IMR-90 (cell line): ENCODE measurements at regions not wholly inside any gene's neighbourhood (a gene's known extent, or its start where the extent isn't known, plus 50 kb on each side); places are given as distances from the start of the nearest gene placed in this dataset.

ENCODE experiments used
- ATAC-seq: fragments of 200-7000 bp; cut with Tn5 transposase; 2 replicates; pipeline ENCODE4 v1.9.1; 2020; ENCODE audit warnings: low read depth, mild to moderate bottlenecking, moderate library complexity
- BruUV-seq: library from RNA; stranded (reverse); fragments of 400-500 nt; replicated peaks from 2 replicates; lab custom pipeline; 2021; lab: Mats Ljungman, UMichigan
- CTCF ChIA-PET: fragments of 300-600 bp; formaldehyde crosslinking; extraction: SDS; loops from one replicate; lab custom pipeline; 2021; ENCODE audit warnings: antibody characterized with exemption; lab: Yijun Ruan, JAX
- POLR2A ChIA-PET: fragments of 300-600 bp; sonication (Branson Sonifier 250); formaldehyde crosslinking; loops from one replicate; lab custom pipeline; 2022; ENCODE audit warnings: antibody characterized with exemption; ENCODE audit not compliant: unreplicated experiment; lab: Charles Lee
- DNase-seq: peaks from one replicate; pipeline ENCODE4 v3.0.0; 2013
- H2AFZ ChIP-seq: replicated peaks from 2 replicates; pipeline ENCODE3; 2013; ENCODE audit warnings: low read length, mild to moderate bottlenecking; ENCODE audit not compliant: poor library complexity
- H2AK5ac ChIP-seq: 2 replicates; pipeline ENCODE4 v1.6.1; 2013; ENCODE audit warnings: low read depth, low read length, inconsistent platforms
- H2AK9ac ChIP-seq: replicated peaks from 2 replicates; pipeline ENCODE3; 2013; ENCODE audit warnings: mild to moderate bottlenecking, low read depth, low read length, moderate library complexity; ENCODE audit not compliant: poor library complexity
- H2BK120ac ChIP-seq: 2 replicates; pipeline ENCODE4 v1.6.1; 2013; ENCODE audit warnings: low read depth, low read length, inconsistent platforms
- H2BK15ac ChIP-seq: 3 replicates; pipeline ENCODE4 v1.6.1; 2013; ENCODE audit warnings: low read depth, low read length, inconsistent platforms
- H2BK20ac ChIP-seq: 2 replicates; pipeline ENCODE4 v1.6.1; 2013; ENCODE audit warnings: low read depth, mild to moderate bottlenecking, inconsistent platforms, low read length, moderate library complexity
- H2BK5ac ChIP-seq: 2 replicates; pipeline ENCODE4 v1.6.1; 2013; ENCODE audit warnings: mild to moderate bottlenecking, low read depth, low read length, inconsistent platforms; ENCODE audit not compliant: poor library complexity, severe bottlenecking
- H3K14ac ChIP-seq: replicated peaks from 2 replicates; pipeline ENCODE4 v1.6.1; 2013; ENCODE audit warnings: low read depth, low read length, inconsistent platforms
- H3K18ac ChIP-seq: 2 replicates; pipeline ENCODE4 v1.6.1; 2013; ENCODE audit warnings: low read depth, low read length, control low read depth
- H3K23ac ChIP-seq: 2 replicates; pipeline ENCODE4 v1.6.1; 2013; ENCODE audit warnings: low read depth, low read length, inconsistent platforms
- H3K27ac ChIP-seq: 2 replicates; pipeline ENCODE4 v1.5.1; 2013; ENCODE audit warnings: mild to moderate bottlenecking, control low read depth, low read length; ENCODE audit not compliant: insufficient read depth
- H3K27me3 ChIP-seq: 2 replicates; pipeline ENCODE4 v1.6.1; 2013; ENCODE audit warnings: low read length; ENCODE audit not compliant: control insufficient read depth, insufficient read depth
- H3K36me3 ChIP-seq: 2 replicates; pipeline ENCODE4 v1.6.1; 2013; ENCODE audit warnings: low read length, mixed read lengths; ENCODE audit not compliant: control insufficient read depth, insufficient read depth
- H3K4ac ChIP-seq: 2 replicates; pipeline ENCODE4 v1.6.1; 2013; ENCODE audit warnings: low read depth, low read length, inconsistent platforms
- H3K4me1 ChIP-seq: 2 replicates; pipeline ENCODE4 v1.6.1; 2013; ENCODE audit warnings: low read length, mixed read lengths; ENCODE audit not compliant: control insufficient read depth, insufficient read depth
- H3K4me2 ChIP-seq: 2 replicates; pipeline ENCODE4 v1.6.1; 2013; ENCODE audit warnings: low read depth, mild to moderate bottlenecking, control low read depth, low read length, moderate library complexity
- H3K4me3 ChIP-seq: 2 replicates; pipeline ENCODE4 v1.5.1; 2013; ENCODE audit warnings: low read depth, mild to moderate bottlenecking, control low read depth, low read length, moderate library complexity; ENCODE audit not compliant: insufficient read depth
- H3K56ac ChIP-seq: 2 replicates; pipeline ENCODE4 v1.6.1; 2013; ENCODE audit warnings: low read length, inconsistent platforms; ENCODE audit not compliant: insufficient read depth; ENCODE audit errors: extremely low read depth
- H3K79me1 ChIP-seq, 2 experiments: 2 replicates each; pipeline ENCODE4 v1.6.1; 2013; ENCODE audit warnings: low read length in 2 of 2, inconsistent platforms in 1 of 2, low read depth in 1 of 2
- H3K9ac ChIP-seq: 2 replicates; pipeline ENCODE4 v1.6.1; 2013; ENCODE audit warnings: low read depth, low read length, control low read depth
- H3K9me1 ChIP-seq: 2 replicates; pipeline ENCODE4 v1.6.1; 2013; ENCODE audit warnings: low read length, inconsistent platforms; ENCODE audit not compliant: insufficient read depth
- H3K9me3 ChIP-seq: 2 replicates; pipeline ENCODE4 v1.6.1; 2013; ENCODE audit warnings: low read length; ENCODE audit not compliant: control insufficient read depth, insufficient read depth
- H4K20me1 ChIP-seq: 2 replicates; pipeline ENCODE4 v1.6.1; 2013; ENCODE audit warnings: low read length, inconsistent platforms; ENCODE audit not compliant: insufficient read depth
- H4K5ac ChIP-seq: 2 replicates; pipeline ENCODE4 v1.6.1; 2013; ENCODE audit warnings: mild to moderate bottlenecking, low read depth, low read length, control low read depth
- H4K8ac ChIP-seq, 2 experiments: 2 replicates each; pipeline ENCODE4 v1.6.1; 2013; ENCODE audit warnings: low read depth in 2 of 2, low read length in 2 of 2, control low read depth in 1 of 2, inconsistent platforms in 1 of 2
- H4K91ac ChIP-seq: 2 replicates; pipeline ENCODE4 v1.6.1; 2013; ENCODE audit warnings: low read depth, low read length, inconsistent platforms; ENCODE audit not compliant: insufficient read depth
- BHLHE40 ChIP-seq: fragments of 150-350 bp; IDR thresholded peaks from 2 replicates; pipeline ENCODE4 v1.6.1; 2016; ENCODE audit warnings: mild to moderate bottlenecking, low read depth, low read length
- CHD1 ChIP-seq: IDR thresholded peaks from 2 replicates; pipeline ENCODE4 v1.6.1; 2012; ENCODE audit warnings: low read depth, low read length, improper control_type of control experiment
- CTCF ChIP-seq: conservative IDR thresholded peaks from 2 replicates; pipeline ENCODE4 v1.5.1; 2012; ENCODE audit warnings: mild to moderate bottlenecking, low read depth, low read length, improper control_type of control experiment
- MAZ ChIP-seq: IDR thresholded peaks from 2 replicates; pipeline ENCODE4 v1.6.1; 2012; ENCODE audit warnings: low read depth, mild to moderate bottlenecking, low read length, improper control_type of control experiment, moderate library complexity, borderline replicate concordance
- NFE2L2 ChIP-seq: fragments of 150-350 bp; IDR thresholded peaks from 2 replicates; pipeline ENCODE4 v1.6.1; 2016; ENCODE audit warnings: low read depth, mild to moderate bottlenecking, low read length
- POLR2A ChIP-seq: IDR thresholded peaks from 2 replicates; pipeline ENCODE4 v1.6.1; 2012; ENCODE audit warnings: mild to moderate bottlenecking, low read depth, low read length
- RAD21 ChIP-seq: IDR thresholded peaks from 2 replicates; pipeline ENCODE4 v1.6.1; 2012; ENCODE audit warnings: low read length, improper control_type of control experiment
- SMC3 ChIP-seq: fragments of 150-350 bp; IDR thresholded peaks from 2 replicates; pipeline ENCODE4 v1.6.1; 2016; ENCODE audit warnings: low read depth, mild to moderate bottlenecking, antibody characterized with exemption, low read length, moderate library complexity
- USF2 ChIP-seq: fragments of 150-350 bp; IDR thresholded peaks from 2 replicates; pipeline ENCODE4 v1.6.1; 2017; ENCODE audit warnings: mild to moderate bottlenecking, antibody characterized with exemption, low read length, low read depth
- WGBS, 2 experiments: methylation state at CpG; one replicate each; pipeline versions ENCODE4 v1.1.5 to v1.1.7; 2013; ENCODE audit warnings: missing lambda C conversion rate in 2 of 2; ENCODE audit not compliant: insufficient read length in 1 of 2; ENCODE audit errors: extremely low coverage in 2 of 2; 5-methylcytosine and 5-hydroxymethylcytosine counted together
- dilution Hi-C: fragments of 300-500 bp; cut with HindIII; formaldehyde crosslinking; loops from one replicate; pipeline ENCODE4 v1.14.3; 2018; ENCODE audit warnings: low sequenced_read_pairs; ENCODE audit not compliant: unreplicated experiment
- in situ Hi-C: fragments of 300-500 bp; cut with MboI; formaldehyde crosslinking; loops from 3 replicates; pipeline ENCODE4 v1.14.3; 2019; ENCODE audit warnings: low sequenced_read_pairs, inconsistent platforms, mixed read lengths
- intact Hi-C: fragments of 100-400 bp; cut with micrococcal nuclease; formaldehyde crosslinking; loops from 2 replicates; pipeline ENCODE4 v1.10.0; 2022

- Histone ChIP-seq H3K27ac (no peak overlapping the region), H3K9ac (no peak overlapping the region), H3K56ac (no peak overlapping the region), H2BK120ac (no peak overlapping the region), H3K9me3 (peaks cover 23% of the 10 kb centered on the region), H3K14ac (no peak overlapping the region), H4K5ac (no peak overlapping the region), H3K23ac (no peak overlapping the region), H2AK5ac (no peak overlapping the region), H2BK5ac (no peak overlapping the region), H3K79me1 (no peaks in the 10 kb centered on the region), H2BK15ac (no peak overlapping the region), H4K8ac (no peak overlapping the region), H2AK9ac (no peak overlapping the region), H4K20me1 (no peaks in the 10 kb centered on the region), H3K9me1 (no peaks in the 10 kb centered on the region), H3K4me2 (no peak overlapping the region), H3K36me3 (no peaks in the 10 kb centered on the region), H3K4ac (no peak overlapping the region), H4K91ac (no peak overlapping the region), H3K18ac (no peak overlapping the region), H3K4me1 (no peaks in the 10 kb centered on the region), H3K4me3 (no peak overlapping the region), H2BK20ac (no peak overlapping the region), H3K27me3 (no peaks in the 10 kb centered on the region), H2AFZ (no peak overlapping the region)
- WGBS, 2 experiments, result no CpG with 5 or more reads among the region's 1 CpG
- BruUV-seq, result no TSS peak
- no peak for ATAC-seq
- ChIA-PET CTCF (no interaction called here), POLR2A (no interaction called here)
- dilution Hi-C loops, result no loop called here
- intact Hi-C loops, result no loop called here
- TF ChIP-seq MAZ (no peak), CTCF (no peak), NFE2L2 (no peak), SMC3 (no peak), RAD21 (no peak), POLR2A (no peak), CHD1 (no peak), BHLHE40 (no peak), USF2 (no peak)
- in situ Hi-C loops, result no loop called here
- DNase-seq, result no peak
These were observed 93.9 kb upstream of the VIPR2 start for GRCh38 chr7:159238541-159238940.
